NCI-H2171 (cell line): ENCODE measurements at regions not wholly inside any gene's neighbourhood (a gene's known extent, or its start where the extent isn't known, plus 50 kb on each side); places are given as distances from the start of the nearest gene placed in this dataset.
"Not testable (repeated sequence)": the region's sequence is repeated elsewhere in the genome, so short reads cannot be mapped to it uniquely, and the experiment has no call there.

Experiments used
- DNase-seq: peaks from one replicate; lab custom pipeline; 2025; lab: John Stamatoyannopoulos, UW

GRCh38 chr22:27597703-27598444 lies 203.7 kb downstream of the MN1 start:
- DNase-seq: no peak

GRCh38 chr22:27598792-27599191 lies 202.8 kb downstream of the MN1 start:
- DNase-seq: no peak

- no peak for DNase-seq
These were observed 200.4 kb downstream of the MN1 start for GRCh38 chr22:27601195-27601594.

GRCh38 chr22:27602390-27602789 lies 199.2 kb downstream of the MN1 start:
- no peak for DNase-seq

GRCh38 chr22:27603111-27603799 lies 198.3 kb downstream of the MN1 start:
- DNase-seq: no peak

- DNase-seq: no peak
These were observed 197.8 kb downstream of the MN1 start for GRCh38 chr22:27603800-27604144.

- DNase-seq: no peak
These were observed 196.2 kb downstream of the MN1 start for GRCh38 chr22:27605390-27605789.

- not testable (repeated sequence) for DNase-seq
These were observed 193.8 kb downstream of the MN1 start for GRCh38 chr22:27607750-27608149.

- no peak for DNase-seq
These were observed 192.1 kb downstream of the MN1 start for GRCh38 chr22:27609451-27609888.

GRCh38 chr22:27610164-27610563 lies 191.4 kb downstream of the MN1 start:
- not testable (repeated sequence) for DNase-seq

- DNase-seq: no peak
These were observed 190.4 kb downstream of the MN1 start for GRCh38 chr22:27610863-27611786.

GRCh38 chr22:27612115-27612514 lies 189.4 kb downstream of the MN1 start:
- no peak for DNase-seq

GRCh38 chr22:27613099-27614005 lies 188.2 kb downstream of the MN1 start:
- no peak for DNase-seq

- DNase-seq: no peak
These were observed 187.4 kb downstream of the MN1 start for GRCh38 chr22:27614006-27614649.

GRCh38 chr22:27614650-27615007 lies 186.9 kb downstream of the MN1 start:
- DNase-seq: no peak

- DNase-seq: no peak
These were observed 186.1 kb downstream of the MN1 start for GRCh38 chr22:27615408-27615807.

- peak; percentile 50 for DNase-seq
These were observed 185.5 kb downstream of the MN1 start for GRCh38 chr22:27616033-27616432.

GRCh38 chr22:27617214-27617881 lies 184.2 kb downstream of the MN1 start:
- no peak for DNase-seq

GRCh38 chr22:27620367-27621154 lies 181.0 kb downstream of the MN1 start:
- no peak for DNase-seq
